HepG2 (cell line): ENCODE measurements at regions not wholly inside any gene's neighbourhood (a gene's known extent, or its start where the extent isn't known, plus 50 kb on each side); places are given as distances from the start of the nearest gene placed in this dataset.

ENCODE experiments used
- ATAC-seq: fragments of 200-7000 bp; cut with Tn5 transposase; 3 replicates; pipeline ENCODE4 v1.9.1; 2020; ENCODE audit warnings: mild to moderate bottlenecking, moderate library complexity
- BruUV-seq: library from RNA; stranded (reverse); fragments of 400-500 nt; replicated peaks from 2 replicates; lab custom pipeline; 2021; lab: Mats Ljungman, UMichigan
- CTCF ChIA-PET: fragments of 300-600 bp; formaldehyde crosslinking; extraction: SDS; loops from one replicate; lab custom pipeline; 2021; ENCODE audit warnings: low total read pairs, inconsistent platforms, low intra/inter-chr PET ratio; lab: Yijun Ruan, JAX
- POLR2A ChIA-PET: fragments of 350-600 bp; sonication (Branson Sonifier 250); formaldehyde crosslinking; loops from one replicate; lab custom pipeline; 2020; ENCODE audit warnings: antibody characterized with exemption, inconsistent platforms; lab: Yijun Ruan, JAX
- DNase-seq: peaks from one replicate; pipeline ENCODE4 v3.0.0-alpha.2; 2015; ENCODE audit warnings: low spot score
- FAIRE-seq: peaks from 3 replicates; lab custom pipeline; 2011; peaks lifted over from hg19 to GRCh38; lab: Jason Lieb, UNC
- H2AFZ ChIP-seq: one replicate; pipeline ENCODE4 v1.6.1; 2011; ENCODE audit warnings: low read length, inconsistent platforms
- H3K27ac ChIP-seq: fragments of 300-600 bp; 3 replicates; pipeline ENCODE4 v1.8.0; 2011; ENCODE audit warnings: mixed run types, mild to moderate bottlenecking, mixed read lengths, low read length, inconsistent platforms; ENCODE audit not compliant: insufficient read depth; ENCODE audit errors: extremely low read length
- H3K27me3 ChIP-seq, 2 experiments: fragments of 200-600 bp in 1 of 2; 2 replicates in 1 of 2; 3 replicates in 1 of 2; pipeline versions ENCODE4 v1.6.0 to v1.8.0; 2011; ENCODE audit warnings: low read length in 2 of 2, mild to moderate bottlenecking in 2 of 2, moderate library complexity in 2 of 2, inconsistent platforms in 1 of 2; ENCODE audit not compliant: insufficient read depth in 2 of 2, control insufficient read depth in 1 of 2
- H3K36me3 ChIP-seq, 2 experiments: fragments of 200-600 bp in 1 of 2; replicated peaks in 1 of 2; 2 replicates in 1 of 2; 3 replicates in 1 of 2; pipeline versions ENCODE4 v1.5.1 to v1.8.0; 2011; ENCODE audit warnings: low read length in 2 of 2, inconsistent platforms in 1 of 2; ENCODE audit not compliant: insufficient read depth in 2 of 2, control insufficient read depth in 1 of 2
- H3K4me1 ChIP-seq: 2 replicates; pipeline ENCODE4 v1.5.1; 2012; ENCODE audit warnings: low read length, inconsistent platforms; ENCODE audit not compliant: insufficient read depth
- H3K4me2 ChIP-seq: 2 replicates; pipeline ENCODE4 v1.6.0; 2011; ENCODE audit warnings: low read depth, low read length, inconsistent platforms
- H3K4me3 ChIP-seq, 3 experiments: fragments of 200-600 bp in 1 of 3; sonication (generic), shearing (Covaris generic) in 1 of 3; replicated peaks in 1 of 3; 2 replicates each; pipeline ENCODE4 v1.5.1; 2011 to 2016; ENCODE audit warnings: low read length in 3 of 3, inconsistent platforms in 2 of 3, low read depth in 2 of 3, mild to moderate bottlenecking in 2 of 3, control low read depth in 1 of 3, mixed read lengths in 1 of 3; ENCODE audit not compliant: insufficient read depth in 1 of 3
- H3K79me2 ChIP-seq: one replicate; pipeline ENCODE4 v1.6.1; 2011; ENCODE audit warnings: low read length, inconsistent platforms; ENCODE audit not compliant: insufficient read depth
- H3K9ac ChIP-seq: 2 replicates; pipeline ENCODE4 v1.6.0; 2011; ENCODE audit warnings: mild to moderate bottlenecking, low read depth, low read length, inconsistent platforms; ENCODE audit not compliant: insufficient read depth
- H3K9me3 ChIP-seq: 2 replicates; pipeline ENCODE4 v1.5.1; 2012; ENCODE audit warnings: mild to moderate bottlenecking, low read length
- H4K20me1 ChIP-seq: 2 replicates; pipeline ENCODE4 v1.6.0; 2011; ENCODE audit warnings: inconsistent platforms, mild to moderate bottlenecking, low read length, moderate library complexity; ENCODE audit not compliant: insufficient read depth
- ARHGAP35 ChIP-seq: sonication (generic); formaldehyde crosslinking; IDR thresholded peaks from 2 replicates; pipeline ENCODE4 v1.9.0; 2022; ENCODE audit warnings: mild to moderate bottlenecking, inconsistent platforms, moderate library complexity, missing genetic modification reagents, borderline replicate concordance
- ATM ChIP-seq: fragments of 450-650 bp; IDR thresholded peaks from 2 replicates; pipeline ENCODE4 v1.7.1; 2017; ENCODE audit warnings: mild to moderate bottlenecking, borderline replicate concordance
- CREM ChIP-seq, 2 experiments: sonication (generic) in 1 of 2; formaldehyde crosslinking in 1 of 2; IDR thresholded peaks; 2 replicates each; pipeline versions ENCODE4 v1.4.0 to v1.6.1; 2016 to 2020; ENCODE audit warnings: antibody characterized with exemption in 1 of 2, mild to moderate bottlenecking in 1 of 2, missing genetic modification reagents in 1 of 2
- HOXA5 ChIP-seq: sonication (generic); formaldehyde crosslinking; IDR thresholded peaks from 2 replicates; pipeline ENCODE4 v1.4.0; 2020; ENCODE audit warnings: missing genetic modification reagents
- SP140L ChIP-seq: sonication (generic); formaldehyde crosslinking; IDR thresholded peaks from 2 replicates; pipeline ENCODE4 v1.4.0; 2020; ENCODE audit warnings: missing genetic modification reagents, borderline replicate concordance
- TSC22D2 ChIP-seq: sonication (generic); formaldehyde crosslinking; IDR thresholded peaks from 2 replicates; pipeline ENCODE4 v1.5.1; 2020; ENCODE audit warnings: missing genetic modification reagents, mild to moderate bottlenecking, borderline replicate concordance
- ZNF747 ChIP-seq: sonication (generic); formaldehyde crosslinking; IDR thresholded peaks from 2 replicates; pipeline ENCODE4 v1.8.1; 2023; ENCODE audit warnings: missing genetic modification reagents, mild to moderate bottlenecking, borderline replicate concordance
- ZNF839 ChIP-seq: sonication (generic); formaldehyde crosslinking; IDR thresholded peaks from 2 replicates; pipeline ENCODE4 v1.4.0; 2020; ENCODE audit warnings: missing genetic modification reagents, mild to moderate bottlenecking, borderline replicate concordance
- WGBS: methylation state at CpG from one replicate; pipeline ENCODE4 v1.1.6; 2017; ENCODE audit warnings: low lambda C conversion rate; 5-methylcytosine and 5-hydroxymethylcytosine counted together
- in situ Hi-C: cut with HindIII; loops from 2 replicates; pipeline ENCODE4 v1.10.0; 2017; ENCODE audit warnings: low pct_unique_long_range_greater_than_20kb; ENCODE audit not compliant: extremely low pct_ligation_motif_present
- intact Hi-C: fragments of 100-400 bp; cut with micrococcal nuclease; formaldehyde crosslinking; loops from one replicate; pipeline ENCODE4 v1.10.0; 2022; ENCODE audit not compliant: unreplicated experiment

GRCh38 chr12:25816637-25817036, 141.8 kb upstream of the RASSF8 start (continued):
- TF ChIP-seq ZNF839 (CRISPR knock-in tag) (no peak), CREM (IDR thresholded peaks at IDR 0.05) (no peak), CREM (CRISPR knock-in tag; IDR thresholded peaks at IDR 0.05) (no peak)

- intact Hi-C loops, result no loop called here
- no peaks in the 10 kb centered on the region for H3K4me1 ChIP-seq
- no peak overlapping the region for H2AFZ ChIP-seq
- ATAC-seq, result no peak
- TF ChIP-seq ATM (no peak), ZNF747 (CRISPR knock-in tag) (no peak), SP140L (CRISPR knock-in tag) (no peak), HOXA5 (CRISPR knock-in tag) (no peak), ARHGAP35 (CRISPR knock-in tag) (no peak), TSC22D2 (no peak)
- no peaks in the 10 kb centered on the region for H4K20me1 ChIP-seq
- no peaks in the 10 kb centered on the region for H3K36me3 ChIP-seq
- no TSS peak for BruUV-seq
- no peak overlapping the region for H3K27ac ChIP-seq
- no peak for DNase-seq
- no peaks in the 10 kb centered on the region for H3K9me3 ChIP-seq
- ChIA-PET POLR2A (no interaction called here), CTCF (no interaction called here)
- in situ Hi-C loops, result no loop called here
- FAIRE-seq, result no peak
- no peak overlapping the region for H3K4me2 ChIP-seq
- WGBS, result 0% methylated on average over 2 of the region's 2 CpGs
- no peak overlapping the region for H3K4me3 ChIP-seq
- H3K9ac ChIP-seq, result no peak overlapping the region
- H3K27me3 ChIP-seq, result no peaks in the 10 kb centered on the region; a peak in 1 of 5 replicates
- H3K79me2 ChIP-seq, result no peaks in the 10 kb centered on the region
Observed at GRCh38 chr12:25817166-25817565, 141.3 kb upstream of the RASSF8 start.
